WTC11 (cell line): ENCODE measurements at regions not wholly inside any gene's neighbourhood (a gene's known extent, or its start where the extent isn't known, plus 50 kb on each side); places are given as distances from the start of the nearest gene placed in this dataset.

ENCODE experiments used
- CTCF ChIP-seq: fragments of 200-600 bp; IDR thresholded peaks from 2 replicates; pipeline ENCODE4 v1.8.0; 2022; ENCODE audit warnings: antibody characterized with exemption
- PREB ChIP-seq: sonication (generic); formaldehyde crosslinking; IDR thresholded peaks from 2 replicates; pipeline ENCODE4 v1.8.1; 2022; ENCODE audit warnings: mild to moderate bottlenecking, missing genetic modification reagents, moderate library complexity, borderline replicate concordance

- TF ChIP-seq PREB (no peak), CTCF (no peak)
Observed at GRCh38 chr11:93958991-93959390, 62.2 kb upstream of the HEPHL1 start.
